ENCODE measurements at regions not wholly inside any gene's neighbourhood (a gene's known extent, or its start where the extent isn't known, plus 50 kb on each side); places are given as distances from the start of the nearest gene placed in this dataset.

DNA sequence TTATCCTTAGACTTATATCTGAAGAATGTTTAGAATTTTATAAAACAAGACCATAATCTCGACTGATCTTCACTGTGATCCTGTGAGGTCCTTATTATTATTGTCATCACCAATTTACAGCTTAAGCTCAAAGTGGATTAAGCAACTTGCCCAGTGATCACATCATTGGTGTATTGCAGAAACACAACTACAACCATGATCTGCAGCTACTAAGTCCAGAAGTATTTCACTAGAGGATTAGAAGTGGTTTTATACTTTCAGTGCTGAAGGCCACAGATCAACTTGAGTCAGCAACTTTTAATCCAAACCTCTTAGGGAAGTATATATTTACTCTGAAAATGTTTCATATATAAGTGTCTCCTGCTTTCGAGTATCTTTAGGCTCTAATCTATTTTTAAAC, 624.3 kb upstream of the SOX9 start:
- TF ChIP-seq, protein P1, sequence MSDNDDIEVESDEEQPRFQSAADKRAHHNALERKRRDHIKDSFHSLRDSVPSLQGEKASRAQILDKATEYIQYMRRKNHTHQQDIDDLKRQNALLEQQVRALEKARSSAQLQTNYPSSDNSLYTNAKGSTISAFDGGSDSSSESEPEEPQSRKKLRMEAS (IDR thresholded peaks at IDR 0.05), result no peak
- TF ChIP-seq EP300 (IDR thresholded peaks at IDR 0.05; ENCODE audit: borderline replicate concordance) (no peak), NFIC (IDR thresholded peaks at IDR 0.05) (no peak), CREB1 (IDR thresholded peaks at IDR 0.05; ENCODE audit: low read depth) (no peak), RAD21 (IDR thresholded peaks at IDR 0.05; ENCODE audit: low read depth) (no peak), EGR1 (IDR thresholded peaks at IDR 0.05) (no peak), FOXM1 (IDR thresholded peaks at IDR 0.05; ENCODE audit: borderline replicate concordance, low read depth) (no peak), TAF1 (IDR thresholded peaks at IDR 0.05; ENCODE audit: low read depth) (no peak), TCF12 (IDR thresholded peaks at IDR 0.05; ENCODE audit: low read depth) (no peak), YY1 (IDR thresholded peaks at IDR 0.05; ENCODE audit: low read depth) (no peak), ZBTB7A (IDR thresholded peaks at IDR 0.05; ENCODE audit: low read depth) (no peak), CEBPB (IDR thresholded peaks at IDR 0.05) (no peak), TEAD4 (IDR thresholded peaks at IDR 0.05) (no peak)
- TF ChIP-seq, protein P2, sequence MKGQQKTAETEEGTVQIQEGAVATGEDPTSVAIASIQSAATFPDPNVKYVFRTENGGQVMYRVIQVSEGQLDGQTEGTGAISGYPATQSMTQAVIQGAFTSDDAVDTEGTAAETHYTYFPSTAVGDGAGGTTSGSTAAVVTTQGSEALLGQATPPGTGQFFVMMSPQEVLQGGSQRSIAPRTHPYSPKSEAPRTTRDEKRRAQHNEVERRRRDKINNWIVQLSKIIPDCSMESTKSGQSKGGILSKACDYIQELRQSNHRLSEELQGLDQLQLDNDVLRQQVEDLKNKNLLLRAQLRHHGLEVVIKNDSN (IDR thresholded peaks at IDR 0.05), result no peak
- TF ChIP-seq, protein P3, sequence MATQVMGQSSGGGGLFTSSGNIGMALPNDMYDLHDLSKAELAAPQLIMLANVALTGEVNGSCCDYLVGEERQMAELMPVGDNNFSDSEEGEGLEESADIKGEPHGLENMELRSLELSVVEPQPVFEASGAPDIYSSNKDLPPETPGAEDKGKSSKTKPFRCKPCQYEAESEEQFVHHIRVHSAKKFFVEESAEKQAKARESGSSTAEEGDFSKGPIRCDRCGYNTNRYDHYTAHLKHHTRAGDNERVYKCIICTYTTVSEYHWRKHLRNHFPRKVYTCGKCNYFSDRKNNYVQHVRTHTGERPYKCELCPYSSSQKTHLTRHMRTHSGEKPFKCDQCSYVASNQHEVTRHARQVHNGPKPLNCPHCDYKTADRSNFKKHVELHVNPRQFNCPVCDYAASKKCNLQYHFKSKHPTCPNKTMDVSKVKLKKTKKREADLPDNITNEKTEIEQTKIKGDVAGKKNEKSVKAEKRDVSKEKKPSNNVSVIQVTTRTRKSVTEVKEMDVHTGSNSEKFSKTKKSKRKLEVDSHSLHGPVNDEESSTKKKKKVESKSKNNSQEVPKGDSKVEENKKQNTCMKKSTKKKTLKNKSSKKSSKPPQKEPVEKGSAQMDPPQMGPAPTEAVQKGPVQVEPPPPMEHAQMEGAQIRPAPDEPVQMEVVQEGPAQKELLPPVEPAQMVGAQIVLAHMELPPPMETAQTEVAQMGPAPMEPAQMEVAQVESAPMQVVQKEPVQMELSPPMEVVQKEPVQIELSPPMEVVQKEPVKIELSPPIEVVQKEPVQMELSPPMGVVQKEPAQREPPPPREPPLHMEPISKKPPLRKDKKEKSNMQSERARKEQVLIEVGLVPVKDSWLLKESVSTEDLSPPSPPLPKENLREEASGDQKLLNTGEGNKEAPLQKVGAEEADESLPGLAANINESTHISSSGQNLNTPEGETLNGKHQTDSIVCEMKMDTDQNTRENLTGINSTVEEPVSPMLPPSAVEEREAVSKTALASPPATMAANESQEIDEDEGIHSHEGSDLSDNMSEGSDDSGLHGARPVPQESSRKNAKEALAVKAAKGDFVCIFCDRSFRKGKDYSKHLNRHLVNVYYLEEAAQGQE (IDR thresholded peaks at IDR 0.05; ENCODE audit: low read depth), result no peak

DNA sequence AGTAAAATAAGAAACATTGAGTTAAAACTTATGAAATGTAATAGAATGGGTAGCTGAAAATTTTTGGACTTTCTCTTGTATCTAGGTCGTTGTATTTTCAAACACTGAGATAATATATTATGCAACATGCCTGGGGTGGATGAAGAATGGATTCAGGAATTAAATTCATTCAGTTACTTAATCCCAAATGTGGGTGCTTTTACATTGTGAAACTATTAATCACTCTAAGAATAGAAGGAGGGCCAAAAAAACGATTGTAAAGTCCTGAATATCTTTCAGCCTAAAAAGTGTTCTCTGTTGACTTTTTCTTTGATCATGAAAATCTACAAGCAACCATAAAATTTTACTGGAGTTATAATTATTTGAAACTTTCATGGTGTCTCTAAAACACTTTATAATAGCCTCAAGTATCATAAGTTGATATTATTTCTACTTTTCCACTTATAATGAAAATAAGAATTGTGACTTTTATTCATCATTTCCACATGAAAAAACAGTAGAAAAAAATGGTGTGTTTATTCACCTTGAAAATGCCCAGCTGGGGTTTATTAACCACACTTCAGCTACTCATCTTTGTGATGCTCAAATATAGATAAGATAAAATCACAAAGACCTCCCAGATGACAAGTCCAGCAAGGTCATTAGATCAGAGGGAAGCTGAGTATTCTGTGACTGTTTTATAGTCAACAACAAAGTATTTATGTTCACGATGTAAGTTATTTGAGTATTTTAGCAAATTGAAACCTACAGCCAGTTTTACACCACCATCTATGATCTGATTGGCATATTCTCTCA, 619.9 kb upstream of the SOX9 start:
- TF ChIP-seq CEBPB (IDR thresholded peaks at IDR 0.05), result peak; percentile 33; the same call in 1 of the 2 replicates
- no peak for TF ChIP-seq NFIC (IDR thresholded peaks at IDR 0.05)

DNA sequence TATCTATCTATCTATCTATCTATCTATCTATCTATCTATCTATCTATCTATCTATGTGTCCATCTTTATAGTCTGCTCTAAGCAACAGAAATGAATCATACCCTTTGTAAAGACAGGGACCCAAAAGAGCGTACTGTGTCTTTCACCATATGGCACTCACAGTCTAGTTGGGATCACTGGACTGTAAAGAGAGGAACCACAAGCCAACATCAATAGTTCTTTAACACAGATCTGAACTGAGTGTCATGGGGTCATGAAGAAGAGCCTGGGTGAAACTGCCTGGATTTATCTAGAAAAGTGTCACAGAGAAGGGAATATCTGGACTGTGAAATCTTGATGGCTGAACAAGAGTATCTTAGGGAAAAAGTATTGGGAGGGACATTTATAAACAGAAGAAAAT, 619.1 kb upstream of the SOX9 start:
- TF ChIP-seq CREB1 (IDR thresholded peaks at IDR 0.05; ENCODE audit: low read depth), result no peak
- TF ChIP-seq TCF12 (IDR thresholded peaks at IDR 0.05; ENCODE audit: low read depth), result no peak
- TF ChIP-seq ZBTB7A (IDR thresholded peaks at IDR 0.05; ENCODE audit: low read depth), result no peak
- TF ChIP-seq, protein P2 (IDR thresholded peaks at IDR 0.05), result no peak

DNA sequence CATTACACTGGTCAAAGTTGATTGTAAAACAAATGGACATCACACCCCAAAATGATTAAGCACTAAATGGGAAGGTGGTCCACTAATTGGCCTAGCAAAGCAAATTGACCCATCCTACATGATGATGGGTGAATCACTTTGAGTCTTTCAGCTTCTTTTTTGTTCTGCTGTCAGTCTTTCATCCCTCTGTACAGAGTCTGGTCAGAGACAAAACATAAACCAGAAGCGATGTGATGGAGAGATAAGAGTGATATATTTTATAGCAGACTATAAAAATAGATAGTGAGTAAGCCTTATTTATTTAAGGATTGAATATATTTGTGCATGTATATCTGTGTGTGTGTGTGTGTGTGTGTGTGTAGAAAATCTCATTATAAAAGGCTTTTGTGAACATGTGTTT, 618.4 kb upstream of the SOX9 start:
- no peak for TF ChIP-seq NFIC (IDR thresholded peaks at IDR 0.05)
- no peak for TF ChIP-seq FOXM1 (IDR thresholded peaks at IDR 0.05; ENCODE audit: borderline replicate concordance, low read depth)
- TF ChIP-seq EP300 (IDR thresholded peaks at IDR 0.05; ENCODE audit: borderline replicate concordance), result no peak
- TF ChIP-seq TCF12 (IDR thresholded peaks at IDR 0.05; ENCODE audit: low read depth), result no peak
- TF ChIP-seq, protein P1 (IDR thresholded peaks at IDR 0.05), result no peak
- no peak for TF ChIP-seq TEAD4 (IDR thresholded peaks at IDR 0.05)
- TF ChIP-seq ZBTB7A (IDR thresholded peaks at IDR 0.05; ENCODE audit: low read depth), result no peak
- TF ChIP-seq EGR1 (IDR thresholded peaks at IDR 0.05), result no peak
- no peak for TF ChIP-seq CEBPB (IDR thresholded peaks at IDR 0.05)
- TF ChIP-seq RAD21 (IDR thresholded peaks at IDR 0.05; ENCODE audit: low read depth), result no peak
- TF ChIP-seq CREB1 (IDR thresholded peaks at IDR 0.05; ENCODE audit: low read depth), result no peak
- TF ChIP-seq, protein P3 (IDR thresholded peaks at IDR 0.05; ENCODE audit: low read depth), result no peak
- TF ChIP-seq TAF1 (IDR thresholded peaks at IDR 0.05; ENCODE audit: low read depth), result no peak
- TF ChIP-seq, protein P2 (IDR thresholded peaks at IDR 0.05), result no peak
- TF ChIP-seq YY1 (IDR thresholded peaks at IDR 0.05; ENCODE audit: low read depth), result no peak

DNA sequence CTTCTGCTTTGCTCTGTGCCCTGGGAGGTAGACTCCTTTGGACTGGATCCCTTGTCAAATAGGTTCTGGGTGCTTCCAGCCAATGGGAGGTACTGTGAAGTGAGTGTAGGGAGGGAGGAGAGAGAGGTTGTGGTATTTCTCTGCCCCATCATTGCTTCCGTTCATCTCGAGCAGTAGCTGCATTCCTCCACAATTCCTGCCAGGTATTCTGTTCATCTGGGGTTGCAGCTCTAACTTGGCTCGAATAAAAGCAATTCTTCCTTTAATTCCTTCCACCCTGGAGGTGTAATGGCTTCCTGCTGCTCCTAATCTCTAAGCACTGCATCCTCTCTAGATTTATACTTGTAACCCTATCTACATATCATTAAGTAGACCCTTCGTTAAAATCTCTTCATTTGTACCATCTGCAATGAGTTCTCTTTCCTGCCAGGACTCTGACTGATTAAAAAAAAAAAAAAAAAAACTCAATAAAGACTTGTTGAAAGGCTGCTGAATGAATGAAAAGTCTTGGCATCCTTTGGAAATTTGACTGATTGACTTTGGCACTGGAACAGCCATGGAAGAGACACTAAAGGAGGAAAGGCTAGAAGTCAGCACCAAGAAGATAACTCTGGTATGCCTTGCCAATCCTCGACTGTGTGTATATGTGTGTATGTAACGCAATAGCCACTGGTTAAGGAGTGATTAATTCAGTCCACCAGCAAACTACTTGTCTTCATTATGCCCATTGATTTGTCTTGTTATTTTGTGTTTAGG, 616.9 kb upstream of the SOX9 start:
- no peak for TF ChIP-seq EP300 (IDR thresholded peaks at IDR 0.05; ENCODE audit: borderline replicate concordance)
- 0 out of 2 replicates have a peak, but pooled peaks have one; percentile 7 for TF ChIP-seq TEAD4 (IDR thresholded peaks at IDR 0.05)
